Breast epithelium (tissue), 4 donors: ENCODE measurements at regions not wholly inside any gene's neighbourhood (a gene's known extent, or its start where the extent isn't known, plus 50 kb on each side); places are given as distances from the start of the nearest gene placed in this dataset.

ENCODE experiments used
- DNase-seq, 2 donors: peaks; one replicate each; pipeline ENCODE4 v3.0.0-alpha.2; 2019; ENCODE audit warnings: low spot score in 2 of 2
- H3K27ac ChIP-seq, 2 donors: fragments of 200-600 bp; sonication (generic) in 1 of 2; one replicate each; pipeline ENCODE4 v1.5.1; 2016 to 2019; ENCODE audit warnings: mild to moderate bottlenecking in 1 of 2
- H3K27me3 ChIP-seq, 2 donors: fragments of 200-600 bp; sonication (generic) in 1 of 2; one replicate each; pipeline versions ENCODE4 v1.5.1 to v1.6.0; 2017 to 2019; ENCODE audit warnings: control low read depth in 1 of 2, mild to moderate bottlenecking in 1 of 2
- H3K36me3 ChIP-seq: fragments of 200-600 bp; one replicate; pipeline ENCODE4 v1.5.1; 2019
- H3K4me1 ChIP-seq, 2 donors: fragments of 200-600 bp; sonication (generic); one replicate each; pipeline ENCODE4 v1.5.1; 2016 to 2019; ENCODE audit warnings: control low read depth in 1 of 2
- H3K4me3 ChIP-seq, 3 donors: fragments of 200-600 bp; sonication (generic); 1 replicate in 2 of 3; 2 replicates in 1 of 3; pipeline ENCODE4 v1.5.1; 2016 to 2019; ENCODE audit warnings: mild to moderate bottlenecking in 3 of 3, moderate library complexity in 2 of 3
- H3K9me3 ChIP-seq, 2 donors: fragments of 200-600 bp; sonication (generic) in 1 of 2; one replicate each; pipeline ENCODE4 v1.5.1; 2016 to 2019; ENCODE audit warnings: control low read depth in 1 of 2
- POLR2A ChIP-seq: fragments of 450-650 bp; IDR thresholded peaks from one replicate; pipeline ENCODE4 v1.6.1; 2016; ENCODE audit warnings: antibody characterized with exemption, mild to moderate bottlenecking, moderate library complexity
- POLR2AphosphoS5 ChIP-seq, 3 donors: sonication (generic); formaldehyde crosslinking; IDR thresholded peaks; one replicate each; pipeline ENCODE4 v1.6.1; 2017; ENCODE audit warnings: antibody characterized with exemption in 3 of 3
- intact Hi-C: fragments of 100-400 bp; cut with DNase I; formaldehyde crosslinking; loops from one replicate; pipeline ENCODE4 v1.15.1; 2023; ENCODE audit warnings: low total_unique reads
- TF ChIP-seq, protein P1 (sequence below), 3 donors: fragments of 450-650 bp; IDR thresholded peaks; one replicate each; pipeline ENCODE4 v1.5.1; 2016 to 2017; ENCODE audit warnings: antibody characterized with exemption in 3 of 3, mild to moderate bottlenecking in 3 of 3, moderate library complexity in 3 of 3

DNA sequence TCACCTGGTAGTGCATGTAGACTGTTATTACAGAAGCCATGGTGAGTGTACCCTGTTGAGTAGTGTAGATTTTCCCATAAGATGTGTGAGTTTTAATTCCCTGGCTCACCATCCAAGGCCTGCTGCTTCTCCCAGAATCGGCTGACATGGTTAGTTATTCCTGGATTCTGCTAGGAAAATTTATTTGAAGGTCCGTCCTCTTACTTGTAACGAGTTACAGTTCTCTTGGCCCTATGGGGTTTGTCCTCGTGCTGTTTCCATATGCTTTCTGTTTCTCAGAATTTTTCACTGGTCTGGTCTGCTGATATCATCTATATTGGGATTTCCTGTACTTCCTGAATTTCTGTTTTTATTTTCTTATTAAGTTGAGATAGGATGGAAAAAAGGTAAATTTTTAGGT lies 423.3 kb upstream of the RGS6 start:
- Histone ChIP-seq H3K27ac (no peak overlapping the region), H3K9me3 (no peaks in the 10 kb centered on the region), H3K4me3 (no peak overlapping the region), H3K36me3 (no peaks in the 10 kb centered on the region), H3K27me3 (no peaks in the 10 kb centered on the region), H3K4me1 (no peaks in the 10 kb centered on the region)
- TF ChIP-seq POLR2A, result no peak
- no peak for TF ChIP-seq POLR2AphosphoS5 (IDR thresholded peaks at IDR 0.05)
- TF ChIP-seq, protein P1, sequence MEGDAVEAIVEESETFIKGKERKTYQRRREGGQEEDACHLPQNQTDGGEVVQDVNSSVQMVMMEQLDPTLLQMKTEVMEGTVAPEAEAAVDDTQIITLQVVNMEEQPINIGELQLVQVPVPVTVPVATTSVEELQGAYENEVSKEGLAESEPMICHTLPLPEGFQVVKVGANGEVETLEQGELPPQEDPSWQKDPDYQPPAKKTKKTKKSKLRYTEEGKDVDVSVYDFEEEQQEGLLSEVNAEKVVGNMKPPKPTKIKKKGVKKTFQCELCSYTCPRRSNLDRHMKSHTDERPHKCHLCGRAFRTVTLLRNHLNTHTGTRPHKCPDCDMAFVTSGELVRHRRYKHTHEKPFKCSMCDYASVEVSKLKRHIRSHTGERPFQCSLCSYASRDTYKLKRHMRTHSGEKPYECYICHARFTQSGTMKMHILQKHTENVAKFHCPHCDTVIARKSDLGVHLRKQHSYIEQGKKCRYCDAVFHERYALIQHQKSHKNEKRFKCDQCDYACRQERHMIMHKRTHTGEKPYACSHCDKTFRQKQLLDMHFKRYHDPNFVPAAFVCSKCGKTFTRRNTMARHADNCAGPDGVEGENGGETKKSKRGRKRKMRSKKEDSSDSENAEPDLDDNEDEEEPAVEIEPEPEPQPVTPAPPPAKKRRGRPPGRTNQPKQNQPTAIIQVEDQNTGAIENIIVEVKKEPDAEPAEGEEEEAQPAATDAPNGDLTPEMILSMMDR (IDR thresholded peaks at IDR 0.05), result no peak
- intact Hi-C loops, result no loop called here
- DNase-seq, result no peak

DNA sequence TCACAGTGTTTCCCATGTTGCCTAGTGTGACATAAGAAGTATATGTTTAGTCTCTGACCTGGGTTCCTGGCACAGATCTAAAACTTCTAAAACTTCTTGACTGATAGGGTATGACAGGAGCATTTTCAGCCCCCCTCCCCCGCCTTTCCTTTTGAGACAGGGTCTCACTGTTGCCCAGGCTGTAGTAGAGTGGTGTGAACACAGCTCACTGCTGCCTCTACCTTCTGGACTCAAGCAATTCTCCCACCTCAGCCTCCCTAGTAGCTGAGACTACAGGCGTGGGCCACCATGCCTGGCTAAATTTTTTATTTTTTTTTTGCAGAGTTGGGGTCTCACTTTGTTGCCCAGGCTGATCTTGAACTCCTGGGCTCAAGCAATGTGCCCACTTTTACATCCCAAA lies 421.1 kb upstream of the RGS6 start:
- Histone ChIP-seq H3K9me3 (no peaks in the 10 kb centered on the region), H3K4me3 (no peak overlapping the region), H3K27me3 (no peaks in the 10 kb centered on the region), H3K36me3 (no peaks in the 10 kb centered on the region), H3K27ac (no peak overlapping the region), H3K4me1 (no peaks in the 10 kb centered on the region)
- intact Hi-C loops, result no loop called here
- DNase-seq, result no peak
- TF ChIP-seq POLR2AphosphoS5 (IDR thresholded peaks at IDR 0.05) (no peak), POLR2A (no peak)
- TF ChIP-seq, protein P1 (IDR thresholded peaks at IDR 0.05), result no peak

DNA sequence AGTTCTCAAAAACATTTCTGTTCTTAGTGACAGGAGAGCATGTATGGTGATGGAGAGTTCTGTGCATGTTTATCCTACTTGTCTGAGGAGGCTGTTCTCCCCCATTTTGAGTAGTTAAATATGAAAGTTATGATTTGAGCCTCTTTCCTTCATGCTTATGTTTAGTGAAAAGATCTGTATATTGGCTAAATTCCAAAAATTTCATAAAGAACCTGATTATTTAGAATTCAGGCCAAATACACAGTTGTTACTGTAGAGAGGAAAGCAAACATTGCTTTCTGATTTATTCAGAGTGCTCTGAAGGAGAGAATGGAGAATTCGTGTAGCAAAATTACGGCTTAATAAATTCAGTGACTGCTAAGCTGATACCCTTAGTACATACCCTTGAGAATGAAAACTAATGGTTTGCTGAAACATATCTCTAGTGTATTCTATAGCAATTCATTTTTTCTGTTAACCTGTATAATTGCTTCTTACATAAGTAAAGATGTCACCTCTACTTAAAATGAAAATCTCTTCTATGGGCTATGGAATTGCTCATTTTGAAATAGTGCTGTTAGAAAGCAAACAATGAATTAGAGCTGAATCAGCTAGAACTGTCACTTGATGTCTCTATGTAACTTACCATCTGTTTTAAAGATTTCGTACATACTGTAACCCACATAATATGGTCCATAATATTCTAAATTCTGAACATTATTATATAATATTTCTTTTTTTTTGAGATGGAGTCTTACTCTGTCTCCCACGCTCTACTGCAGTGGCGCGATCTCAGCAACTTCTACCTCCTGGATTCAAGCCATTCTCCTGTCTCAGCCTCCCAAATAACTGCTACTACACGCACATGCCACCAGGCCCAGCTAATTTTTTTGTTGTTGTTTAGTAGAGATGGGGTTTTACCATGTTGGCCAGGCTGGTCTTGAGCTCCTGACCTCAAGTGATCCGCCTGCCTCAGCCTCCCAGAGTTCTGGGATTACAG lies 417.0 kb upstream of the RGS6 start:
- Histone ChIP-seq H3K27me3 (no peaks in the 10 kb centered on the region), H3K27ac (no peak overlapping the region), H3K4me1 (no peaks in the 10 kb centered on the region), H3K36me3 (no peaks in the 10 kb centered on the region), H3K4me3 (no peak overlapping the region), H3K9me3 (no peaks in the 10 kb centered on the region)
- intact Hi-C loops, result no loop called here
- DNase-seq, result no peak
- TF ChIP-seq POLR2AphosphoS5 (IDR thresholded peaks at IDR 0.05), result no peak
- TF ChIP-seq, protein P1 (IDR thresholded peaks at IDR 0.05), result no peak
- TF ChIP-seq POLR2A, result no peak

DNA sequence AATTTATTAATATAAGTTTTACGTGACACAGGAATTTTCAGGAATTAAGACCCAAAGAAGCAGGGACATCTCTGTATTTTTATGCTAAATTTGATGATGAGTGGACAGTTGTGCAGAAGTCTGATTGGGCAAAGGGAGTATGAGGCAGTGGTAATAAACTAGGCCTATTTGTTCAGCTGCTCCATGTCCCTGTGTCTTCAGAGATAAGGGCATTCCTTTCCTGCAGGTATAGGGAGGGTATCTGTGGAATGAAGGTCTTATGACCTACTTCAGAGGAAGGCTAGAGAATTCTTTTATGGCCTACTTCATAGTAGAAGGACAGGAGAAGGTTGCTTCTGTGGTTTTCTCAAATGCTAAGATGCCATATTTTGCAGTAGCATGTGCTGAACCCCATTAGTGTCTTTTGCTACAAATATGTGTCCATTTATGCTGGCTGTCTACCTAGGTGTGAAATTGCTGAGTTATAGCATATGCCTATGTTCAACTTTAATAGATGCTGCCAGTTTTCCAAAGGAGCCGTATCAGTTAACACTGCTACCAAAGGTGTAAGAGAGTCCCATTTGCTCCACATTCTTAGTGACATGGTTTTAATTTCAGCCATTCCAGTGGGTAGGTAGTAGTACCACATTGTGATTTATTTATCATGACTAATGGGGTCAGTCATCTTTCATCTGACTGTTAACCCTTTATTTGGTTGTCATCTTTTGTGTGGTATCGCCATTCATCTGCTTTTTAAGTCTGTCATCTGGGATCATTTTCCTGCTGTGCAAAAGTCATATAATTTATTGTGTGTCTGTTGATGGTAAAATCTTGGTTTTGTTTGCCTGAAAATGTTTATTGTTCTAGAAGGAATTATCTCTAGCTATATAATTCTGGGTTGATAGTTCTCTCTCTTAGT lies 410.7 kb upstream of the RGS6 start:
- no peak for DNase-seq
- TF ChIP-seq POLR2AphosphoS5 (IDR thresholded peaks at IDR 0.05), result no peak
- no peak overlapping the region for H3K4me3 ChIP-seq
- no peaks in the 10 kb centered on the region for H3K4me1 ChIP-seq
- intact Hi-C loops, result no loop called here
- H3K27me3 ChIP-seq, result no peaks in the 10 kb centered on the region
- no peaks in the 10 kb centered on the region for H3K9me3 ChIP-seq
- no peaks in the 10 kb centered on the region for H3K36me3 ChIP-seq
- no peak overlapping the region for H3K27ac ChIP-seq

DNA sequence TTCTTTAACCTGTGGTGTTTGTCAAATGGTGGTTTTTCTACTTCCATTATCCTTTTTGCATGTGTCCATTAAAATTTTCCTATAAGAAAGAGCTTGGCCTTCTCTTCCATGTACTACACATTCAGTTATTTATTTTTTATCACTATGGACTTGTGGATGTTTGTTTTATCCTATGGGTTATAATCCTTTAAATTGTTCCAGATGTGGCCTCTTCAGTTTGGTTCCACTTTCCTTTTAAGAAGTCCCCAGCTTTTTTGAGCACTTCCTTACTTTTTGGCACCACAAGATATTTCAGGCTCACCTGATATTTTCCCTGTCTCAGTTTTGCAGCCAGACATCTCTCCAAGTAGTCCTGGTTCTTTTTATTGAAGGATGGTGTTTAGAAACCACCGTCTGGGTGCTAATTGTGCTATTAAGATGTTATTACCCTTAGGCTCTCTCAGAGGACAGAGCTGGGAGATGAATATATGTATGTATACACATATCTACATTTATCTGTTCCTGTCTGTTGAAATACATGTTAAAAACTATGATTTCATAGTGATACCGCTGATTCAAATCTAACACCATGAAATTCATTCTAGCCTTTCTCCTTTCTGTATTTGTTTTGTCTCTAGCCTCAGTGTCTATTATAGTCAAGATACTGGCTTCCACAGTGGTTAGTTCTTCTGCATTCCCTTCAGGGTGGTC lies 408.5 kb upstream of the RGS6 start:
- DNase-seq, result no peak
- no peak overlapping the region for H3K27ac ChIP-seq
- no peaks in the 10 kb centered on the region for H3K4me1 ChIP-seq
- no peaks in the 10 kb centered on the region for H3K36me3 ChIP-seq
- no peaks in the 10 kb centered on the region for H3K27me3 ChIP-seq
- TF ChIP-seq POLR2AphosphoS5 (IDR thresholded peaks at IDR 0.05), result no peak
- no peak for TF ChIP-seq POLR2A
- TF ChIP-seq, protein P1 (IDR thresholded peaks at IDR 0.05), result no peak
- H3K4me3 ChIP-seq, result no peak overlapping the region
- H3K9me3 ChIP-seq, result no peaks in the 10 kb centered on the region
- intact Hi-C loops, result no loop called here
